ENCODE measurements at regions not wholly inside any gene's neighbourhood (a gene's known extent, or its start where the extent isn't known, plus 50 kb on each side); places are given as distances from the start of the nearest gene placed in this dataset.

- TF ChIP-seq CTCF (conservative IDR thresholded peaks at IDR 0.05; ENCODE audit: low read depth, low read length) (no peak), RAD21 (IDR thresholded peaks at IDR 0.05; ENCODE audit: low read length) (no peak), CEBPB (IDR thresholded peaks at IDR 0.05; ENCODE audit: low read depth, low read length) (no peak), POLR2A (IDR thresholded peaks at IDR 0.05; ENCODE audit: low read depth, low read length) (no peak), FOS (IDR thresholded peaks at IDR 0.05; ENCODE audit: low read depth, low read length) (no peak), MXI1 (IDR thresholded peaks at IDR 0.05; ENCODE audit: borderline replicate concordance, low read depth, low read length) (no peak), BHLHE40 (IDR thresholded peaks at IDR 0.05; ENCODE audit: low read depth, low read length) (no peak), SMC3 (IDR thresholded peaks at IDR 0.05; ENCODE audit: low read depth, low read length) (no peak), ELK1 (IDR thresholded peaks at IDR 0.05; ENCODE audit: borderline replicate concordance, low read depth, low read length) (no peak), RCOR1 (IDR thresholded peaks at IDR 0.05; ENCODE audit: insufficient replicate concordance, low read length) (no peak), CHD1 (IDR thresholded peaks at IDR 0.05; ENCODE audit: low read depth, low read length) (no peak), MAZ (IDR thresholded peaks at IDR 0.05; ENCODE audit: borderline replicate concordance, low read depth, low read length) (no peak), RFX5 (IDR thresholded peaks at IDR 0.05; ENCODE audit: low read depth, low read length) (no peak)
Measured at GRCh38 chr5:106080535-106080934, 1590.2 kb downstream of the EFNA5 start.

Measured in IMR-90 (cell line).